Astrocyte of the spinal cord (primary cell): ENCODE measurements at regions not wholly inside any gene's neighbourhood (a gene's known extent, or its start where the extent isn't known, plus 50 kb on each side); places are given as distances from the start of the nearest gene placed in this dataset.
"Not testable (repeated sequence)": the region's sequence is repeated elsewhere in the genome, so short reads cannot be mapped to it uniquely, and the experiment has no call there.

Source experiments
- DNase-seq: peaks from one replicate; pipeline ENCODE4 v3.0.0; 2011; ENCODE audit warnings: low read depth, low spot score
- H3K4me3 ChIP-seq: 2 replicates; pipeline ENCODE4 v1.5.1; 2011; ENCODE audit warnings: low read depth, mild to moderate bottlenecking, low read length, moderate library complexity
- in situ Hi-C: cut with HindIII; loops from 2 replicates; pipeline ENCODE4 v1.10.0; 2017; ENCODE audit warnings: low sequenced_read_pairs
- TF ChIP-seq, protein P1 (sequence below): IDR thresholded peaks from 2 replicates; pipeline ENCODE4 v1.5.1; 2012; ENCODE audit warnings: low read depth, mild to moderate bottlenecking, low read length, inconsistent platforms

DNA sequence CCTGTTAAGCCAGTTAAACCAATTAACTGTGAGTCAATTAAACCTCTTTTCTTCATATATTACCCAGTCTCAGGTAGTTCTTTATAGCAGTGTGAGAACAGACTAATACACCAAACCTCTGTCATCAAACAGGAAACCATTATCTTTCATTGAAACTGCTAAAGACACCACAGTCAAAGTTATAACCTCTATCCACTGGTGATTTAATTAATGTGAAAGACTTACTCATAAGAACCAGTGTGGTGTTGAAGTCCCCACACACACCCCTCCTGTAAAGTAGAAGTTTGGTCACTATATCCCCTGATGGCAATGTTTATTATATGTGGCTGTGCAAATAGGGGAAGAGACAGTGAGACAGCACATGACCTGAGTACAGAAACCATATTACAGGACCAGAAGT lies 228.1 kb downstream of the NEBL start:
- in situ Hi-C loops = no loop called here
- TF ChIP-seq, protein P1, sequence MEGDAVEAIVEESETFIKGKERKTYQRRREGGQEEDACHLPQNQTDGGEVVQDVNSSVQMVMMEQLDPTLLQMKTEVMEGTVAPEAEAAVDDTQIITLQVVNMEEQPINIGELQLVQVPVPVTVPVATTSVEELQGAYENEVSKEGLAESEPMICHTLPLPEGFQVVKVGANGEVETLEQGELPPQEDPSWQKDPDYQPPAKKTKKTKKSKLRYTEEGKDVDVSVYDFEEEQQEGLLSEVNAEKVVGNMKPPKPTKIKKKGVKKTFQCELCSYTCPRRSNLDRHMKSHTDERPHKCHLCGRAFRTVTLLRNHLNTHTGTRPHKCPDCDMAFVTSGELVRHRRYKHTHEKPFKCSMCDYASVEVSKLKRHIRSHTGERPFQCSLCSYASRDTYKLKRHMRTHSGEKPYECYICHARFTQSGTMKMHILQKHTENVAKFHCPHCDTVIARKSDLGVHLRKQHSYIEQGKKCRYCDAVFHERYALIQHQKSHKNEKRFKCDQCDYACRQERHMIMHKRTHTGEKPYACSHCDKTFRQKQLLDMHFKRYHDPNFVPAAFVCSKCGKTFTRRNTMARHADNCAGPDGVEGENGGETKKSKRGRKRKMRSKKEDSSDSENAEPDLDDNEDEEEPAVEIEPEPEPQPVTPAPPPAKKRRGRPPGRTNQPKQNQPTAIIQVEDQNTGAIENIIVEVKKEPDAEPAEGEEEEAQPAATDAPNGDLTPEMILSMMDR = no peak
- DNase-seq = no peak
- no peak overlapping the region for H3K4me3 ChIP-seq

DNA sequence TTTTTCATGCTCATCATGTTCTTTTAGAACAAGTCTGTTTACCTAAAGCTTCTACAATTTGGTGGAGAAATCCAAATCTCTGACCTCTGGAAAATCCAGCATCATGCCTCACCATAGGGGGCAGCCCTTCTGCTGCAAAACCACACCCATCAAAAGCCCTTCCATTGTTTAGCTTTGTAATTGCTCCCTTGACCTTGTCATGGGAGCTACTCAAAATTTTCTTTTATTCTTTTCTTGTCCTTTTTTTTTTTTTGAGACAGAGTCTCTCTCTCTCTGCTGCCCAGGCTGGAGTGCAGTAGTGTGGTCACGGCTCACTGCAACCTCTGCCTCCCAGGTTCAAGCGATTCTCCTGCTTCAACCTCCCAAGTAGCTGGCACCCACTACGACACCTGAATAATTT lies 234.4 kb downstream of the NEBL start:
- TF ChIP-seq, protein P1 = no peak
- no peak for DNase-seq
- in situ Hi-C loops = no loop called here
- H3K4me3 ChIP-seq = no peak overlapping the region

DNA sequence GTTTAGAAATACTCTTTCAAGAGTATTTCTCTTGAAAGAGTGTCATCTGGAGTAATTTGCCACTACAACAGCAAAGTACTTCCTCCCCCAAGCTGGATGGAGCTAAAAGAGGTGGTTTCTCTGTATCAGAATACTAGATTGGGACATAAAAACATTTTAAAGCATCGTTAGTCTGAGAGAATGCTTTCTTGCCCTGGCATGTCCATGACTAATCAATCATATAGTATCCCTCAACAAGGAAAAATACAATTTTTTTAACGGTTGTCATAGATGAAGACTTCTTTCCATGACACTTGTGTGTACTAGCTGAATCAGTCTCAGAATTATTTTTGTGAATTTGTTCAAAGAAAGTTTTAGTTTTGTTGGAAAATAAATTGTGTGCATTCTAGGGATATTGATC lies 237.9 kb downstream of the NEBL start:
- no peak overlapping the region for H3K4me3 ChIP-seq
- no peak for DNase-seq
- in situ Hi-C loops = no loop called here
- TF ChIP-seq, protein P1 = no peak

DNA sequence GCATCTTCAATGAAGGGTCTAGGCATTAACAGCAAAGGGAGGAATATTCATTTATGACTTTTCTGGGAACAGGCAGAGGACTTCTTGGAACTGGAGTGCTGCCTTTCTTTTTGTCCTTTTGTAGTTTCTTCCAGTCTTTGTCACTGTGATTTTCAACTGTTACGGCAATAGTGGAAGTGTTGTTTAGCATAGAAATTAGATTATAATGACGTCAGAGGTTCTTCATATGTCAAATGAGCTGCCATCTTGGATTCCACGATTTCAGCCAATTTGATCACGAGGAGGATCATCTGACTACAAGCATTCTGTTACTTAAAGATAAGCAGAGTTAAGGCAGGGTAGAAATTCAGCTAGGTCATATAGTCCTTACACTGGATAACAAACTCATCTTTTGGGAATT lies 239.0 kb downstream of the NEBL start:
- DNase-seq = no peak
- TF ChIP-seq, protein P1 = no peak
- no peak overlapping the region for H3K4me3 ChIP-seq
- in situ Hi-C loops = no loop called here

DNA sequence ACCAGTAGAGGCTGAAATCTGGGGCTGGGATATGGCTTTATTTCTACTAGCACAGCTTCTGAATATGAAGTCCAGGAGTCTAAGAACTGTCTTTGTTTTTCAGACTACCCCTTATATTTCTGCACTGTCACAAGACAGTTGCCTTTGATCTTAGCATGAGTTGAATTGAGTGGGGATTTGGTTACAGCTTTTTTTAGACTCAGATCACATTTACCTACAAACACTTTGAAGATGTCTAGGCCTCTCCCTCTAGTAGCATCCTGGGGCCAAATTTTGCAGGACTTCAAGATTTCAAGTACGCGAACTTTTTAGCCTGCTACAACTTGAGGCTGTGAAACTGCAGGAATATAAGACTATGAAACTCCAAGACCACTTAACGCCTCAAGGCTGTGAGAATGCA lies 240.2 kb downstream of the NEBL start:
- no peak overlapping the region for H3K4me3 ChIP-seq
- in situ Hi-C loops = no loop called here
- DNase-seq = no peak
- TF ChIP-seq, protein P1 = no peak

DNA sequence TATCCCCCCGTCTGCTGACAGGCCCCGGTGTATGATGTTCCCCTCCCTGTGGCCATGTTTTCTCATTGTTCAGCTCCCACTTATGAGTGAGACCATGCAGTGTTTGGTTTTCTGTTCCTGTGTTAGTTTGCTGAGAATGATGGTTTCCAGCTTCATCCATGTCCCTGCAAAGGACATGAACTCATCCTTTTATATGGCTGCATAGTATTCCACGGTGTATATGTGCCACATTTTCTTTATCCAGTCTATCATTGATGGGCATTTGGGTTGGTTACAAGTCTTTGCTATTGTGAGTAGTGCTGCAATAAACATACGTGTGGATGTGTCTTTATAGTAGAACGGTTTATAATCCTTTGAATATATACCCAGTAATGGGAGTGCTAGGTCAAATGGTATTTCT lies 244.7 kb downstream of the NEBL start:
- in situ Hi-C loops, DNase-seq, H3K4me3 ChIP-seq: not testable (repeated sequence)

DNA sequence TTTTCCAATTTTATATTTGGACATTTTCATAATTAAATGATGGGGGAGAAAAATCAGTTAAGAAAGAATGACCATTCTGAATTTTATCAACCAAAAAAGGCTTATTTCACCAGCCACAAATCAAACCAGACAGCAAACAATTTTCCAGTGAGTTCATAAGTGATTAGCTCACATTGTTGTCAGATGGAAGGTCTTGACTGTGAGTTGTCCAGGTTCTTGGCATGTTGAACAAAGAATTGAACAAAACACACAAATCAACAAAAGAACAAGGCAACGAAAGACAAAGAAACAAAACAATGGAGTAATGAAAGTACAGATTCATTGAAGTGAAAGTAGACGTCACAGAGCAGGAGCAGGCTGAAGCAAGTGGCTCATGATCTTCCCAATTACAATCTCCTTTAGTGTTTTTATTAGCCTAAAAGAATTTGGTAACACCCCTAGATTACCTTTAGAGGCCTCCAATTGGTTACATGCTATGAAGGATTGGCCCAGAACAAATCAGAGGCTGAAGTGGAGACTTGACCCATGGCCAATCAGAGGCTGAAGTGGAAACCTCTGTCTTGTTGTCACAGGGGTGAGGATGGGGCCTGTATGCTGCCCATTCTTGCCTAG lies 248.7 kb downstream of the NEBL start:
- no peak overlapping the region for H3K4me3 ChIP-seq
- in situ Hi-C loops = no loop called here
- TF ChIP-seq, protein P1 = no peak
- no peak for DNase-seq
